ENCODE measurements at regions not wholly inside any gene's neighbourhood (a gene's known extent, or its start where the extent isn't known, plus 50 kb on each side); places are given as distances from the start of the nearest gene placed in this dataset.

DNA sequence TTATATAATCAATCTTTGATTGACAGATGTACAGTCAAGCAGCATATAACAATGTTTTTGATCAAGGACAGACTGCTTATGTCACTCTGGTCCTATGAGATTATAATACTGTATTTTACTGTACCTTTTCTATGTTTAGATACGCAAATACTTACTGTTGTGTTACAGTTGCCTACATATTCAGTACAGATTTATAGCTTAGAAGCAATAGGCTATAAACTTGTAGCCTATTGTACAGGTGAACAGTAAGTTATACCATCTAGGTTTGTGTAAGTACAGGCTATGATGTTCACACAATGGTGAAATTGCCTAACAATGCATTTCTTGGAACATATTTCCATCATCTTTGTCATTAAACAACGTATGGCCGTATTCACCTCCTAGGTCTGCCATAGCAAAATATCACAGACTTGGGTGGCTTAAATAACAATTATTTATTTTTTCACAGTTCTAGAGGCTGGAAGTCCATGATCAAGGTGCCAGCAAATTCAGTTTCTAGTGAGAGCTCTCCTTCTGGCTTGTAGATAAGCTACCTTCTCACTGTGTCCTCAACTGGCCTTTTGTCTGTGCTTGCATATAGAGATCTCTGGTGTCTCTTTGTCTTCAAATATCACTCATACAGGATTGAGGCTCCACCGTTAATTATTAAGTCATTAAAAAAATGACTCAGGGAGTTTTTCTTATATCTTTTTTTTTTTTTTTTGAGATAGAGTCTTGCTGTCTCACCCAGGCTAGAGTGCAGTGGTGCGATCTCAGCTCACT is 89.1 kb downstream of the EBLN2 start:
- TF ChIP-seq POLR2A (IDR thresholded peaks at IDR 0.05; ENCODE audit: low read depth): no peak
- TF ChIP-seq, protein P1, sequence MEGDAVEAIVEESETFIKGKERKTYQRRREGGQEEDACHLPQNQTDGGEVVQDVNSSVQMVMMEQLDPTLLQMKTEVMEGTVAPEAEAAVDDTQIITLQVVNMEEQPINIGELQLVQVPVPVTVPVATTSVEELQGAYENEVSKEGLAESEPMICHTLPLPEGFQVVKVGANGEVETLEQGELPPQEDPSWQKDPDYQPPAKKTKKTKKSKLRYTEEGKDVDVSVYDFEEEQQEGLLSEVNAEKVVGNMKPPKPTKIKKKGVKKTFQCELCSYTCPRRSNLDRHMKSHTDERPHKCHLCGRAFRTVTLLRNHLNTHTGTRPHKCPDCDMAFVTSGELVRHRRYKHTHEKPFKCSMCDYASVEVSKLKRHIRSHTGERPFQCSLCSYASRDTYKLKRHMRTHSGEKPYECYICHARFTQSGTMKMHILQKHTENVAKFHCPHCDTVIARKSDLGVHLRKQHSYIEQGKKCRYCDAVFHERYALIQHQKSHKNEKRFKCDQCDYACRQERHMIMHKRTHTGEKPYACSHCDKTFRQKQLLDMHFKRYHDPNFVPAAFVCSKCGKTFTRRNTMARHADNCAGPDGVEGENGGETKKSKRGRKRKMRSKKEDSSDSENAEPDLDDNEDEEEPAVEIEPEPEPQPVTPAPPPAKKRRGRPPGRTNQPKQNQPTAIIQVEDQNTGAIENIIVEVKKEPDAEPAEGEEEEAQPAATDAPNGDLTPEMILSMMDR (IDR thresholded peaks at IDR 0.05): no peak
